ENCODE measurements at regions not wholly inside any gene's neighbourhood (a gene's known extent, or its start where the extent isn't known, plus 50 kb on each side); places are given as distances from the start of the nearest gene placed in this dataset.

- Histone ChIP-seq H3K36me3 (ENCODE audit: control insufficient read depth, low read length) (no peaks in the 10 kb centered on the region), H3K27me3 (ENCODE audit: control insufficient read depth, low read length) (no peaks in the 10 kb centered on the region), H3K79me2 (ENCODE audit: control insufficient read depth, low read length) (no peaks in the 10 kb centered on the region), H3K4me2 (ENCODE audit: low read length) (no peak overlapping the region), H3K27ac (ENCODE audit: low read depth, low read length) (no peak overlapping the region), H3K4me1 (ENCODE audit: control insufficient read depth, low read length) (peaks cover 9% of the 10 kb centered on the region), H3K9me2 (replicated peaks; ENCODE audit: control insufficient read depth, low read length) (no peaks in the 10 kb centered on the region), H3K4me3 (ENCODE audit: low read length) (no peak overlapping the region), H3F3A (ENCODE audit: control insufficient read depth, insufficient read depth) (no peaks in the 10 kb centered on the region), H4K20me1 (ENCODE audit: control insufficient read depth, insufficient read depth, low read depth, low read length) (no peaks in the 10 kb centered on the region), H3K9me3 (ENCODE audit: control insufficient read depth, insufficient read depth, low read length) (no peaks in the 10 kb centered on the region)
- TF ChIP-seq CTCF (IDR thresholded peaks at IDR 0.05; ENCODE audit: low read depth, low read length, poor library complexity, severe bottlenecking) = no peak
- no peak for TF ChIP-seq EZH2phosphoT487 (IDR thresholded peaks at IDR 0.05; ENCODE audit: borderline replicate concordance, low read length)
Measured at GRCh38 chr2:215565897-215566296, 130.0 kb upstream of the FN1 start.

GRCh38 chr2:215557701-215558100 lies 121.8 kb upstream of the FN1 start:
- no peak for TF ChIP-seq EZH2phosphoT487 (IDR thresholded peaks at IDR 0.05; ENCODE audit: borderline replicate concordance, low read length)
- no peak for TF ChIP-seq CTCF (IDR thresholded peaks at IDR 0.05; ENCODE audit: low read depth, low read length, poor library complexity, severe bottlenecking)
- Histone ChIP-seq H3F3A (ENCODE audit: control insufficient read depth, insufficient read depth) (no peaks in the 10 kb centered on the region), H4K20me1 (ENCODE audit: control insufficient read depth, insufficient read depth, low read depth, low read length) (no peaks in the 10 kb centered on the region), H3K4me3 (ENCODE audit: low read length) (no peak overlapping the region), H3K27ac (ENCODE audit: low read depth, low read length) (no peak overlapping the region), H3K9me2 (replicated peaks; ENCODE audit: control insufficient read depth, low read length) (no peaks in the 10 kb centered on the region), H3K36me3 (ENCODE audit: control insufficient read depth, low read length) (no peaks in the 10 kb centered on the region), H3K79me2 (ENCODE audit: control insufficient read depth, low read length) (no peaks in the 10 kb centered on the region), H3K27me3 (ENCODE audit: control insufficient read depth, low read length) (no peaks in the 10 kb centered on the region), H3K4me1 (ENCODE audit: control insufficient read depth, low read length) (no peaks in the 10 kb centered on the region), H3K4me2 (ENCODE audit: low read length) (no peak overlapping the region), H3K9me3 (ENCODE audit: control insufficient read depth, insufficient read depth, low read length) (no peaks in the 10 kb centered on the region)

GRCh38 chr2:215556979-215557378 lies 121.1 kb upstream of the FN1 start:
- Histone ChIP-seq H3K79me2 (ENCODE audit: control insufficient read depth, low read length) (no peaks in the 10 kb centered on the region), H3K27ac (ENCODE audit: low read depth, low read length) (no peak overlapping the region), H3K9me3 (ENCODE audit: control insufficient read depth, insufficient read depth, low read length) (no peaks in the 10 kb centered on the region), H3K9me2 (replicated peaks; ENCODE audit: control insufficient read depth, low read length) (no peaks in the 10 kb centered on the region), H3K27me3 (ENCODE audit: control insufficient read depth, low read length) (no peaks in the 10 kb centered on the region), H4K20me1 (ENCODE audit: control insufficient read depth, insufficient read depth, low read depth, low read length) (no peaks in the 10 kb centered on the region), H3K4me3 (ENCODE audit: low read length) (no peak overlapping the region), H3K36me3 (ENCODE audit: control insufficient read depth, low read length) (no peaks in the 10 kb centered on the region), H3K4me2 (ENCODE audit: low read length) (no peak overlapping the region), H3F3A (ENCODE audit: control insufficient read depth, insufficient read depth) (no peaks in the 10 kb centered on the region), H3K4me1 (ENCODE audit: control insufficient read depth, low read length) (no peaks in the 10 kb centered on the region)
- TF ChIP-seq CTCF (IDR thresholded peaks at IDR 0.05; ENCODE audit: low read depth, low read length, poor library complexity, severe bottlenecking) (no peak), EZH2phosphoT487 (IDR thresholded peaks at IDR 0.05; ENCODE audit: borderline replicate concordance, low read length) (no peak)

Measured in DOHH2 (cell line).